Liver (tissue), 3 donors: ENCODE measurements at regions not wholly inside any gene's neighbourhood (a gene's known extent, or its start where the extent isn't known, plus 50 kb on each side); places are given as distances from the start of the nearest gene placed in this dataset.

Source experiments
- EGR1 ChIP-seq, 2 donors: IDR thresholded peaks; 2 replicates each; pipeline ENCODE4 v1.6.1; 2016 to 2018; ENCODE audit warnings: antibody characterized with exemption in 2 of 2, low read depth in 2 of 2
- GABPA ChIP-seq, 2 donors: IDR thresholded peaks in 1 of 2; conservative IDR thresholded peaks in 1 of 2; 2 replicates each; pipeline ENCODE4 v1.6.1; 2016; ENCODE audit warnings: antibody characterized with exemption in 2 of 2, mild to moderate bottlenecking in 1 of 2, moderate library complexity in 1 of 2
- HNF4A ChIP-seq, 2 donors: conservative IDR thresholded peaks; 2 replicates each; pipeline ENCODE4 v1.6.1; 2016; ENCODE audit warnings: antibody characterized with exemption in 2 of 2, mild to moderate bottlenecking in 2 of 2
- HNF4G ChIP-seq: IDR thresholded peaks from 2 replicates; pipeline ENCODE4 v1.6.1; 2016; ENCODE audit warnings: antibody characterized with exemption
- JUND ChIP-seq, 2 donors: IDR thresholded peaks; 2 replicates each; pipeline ENCODE4 v1.6.1; 2016; ENCODE audit warnings: antibody characterized with exemption in 2 of 2
- RAD21 ChIP-seq, 2 donors: IDR thresholded peaks; 2 replicates each; pipeline ENCODE4 v1.6.1; 2016; ENCODE audit warnings: antibody characterized with exemption in 2 of 2, mild to moderate bottlenecking in 2 of 2
- RXRA ChIP-seq, 2 donors: IDR thresholded peaks; 2 replicates each; pipeline ENCODE4 v1.6.1; 2017 to 2018; ENCODE audit warnings: antibody characterized with exemption in 2 of 2, mild to moderate bottlenecking in 1 of 2
- SP1 ChIP-seq: IDR thresholded peaks from 2 replicates; pipeline ENCODE4 v1.6.1; 2018; ENCODE audit warnings: antibody characterized with exemption, mild to moderate bottlenecking
- TAF1 ChIP-seq: conservative IDR thresholded peaks from 2 replicates; pipeline ENCODE4 v1.6.1; 2016; ENCODE audit warnings: antibody characterized with exemption, mild to moderate bottlenecking
- YY1 ChIP-seq: IDR thresholded peaks from 2 replicates; pipeline ENCODE4 v1.6.1; 2016; ENCODE audit warnings: antibody characterized with exemption, mild to moderate bottlenecking
- TF ChIP-seq, protein P1 (sequence below): IDR thresholded peaks from 2 replicates; pipeline ENCODE4 v1.6.1; 2016; ENCODE audit warnings: antibody characterized with exemption
- TF ChIP-seq, protein P2 (sequence below): fragments of 150-350 bp; IDR thresholded peaks from 2 replicates; pipeline ENCODE4 v1.5.1; 2017; ENCODE audit warnings: improper control_type of control experiment, low read depth, low read length; ENCODE audit not compliant: missing input control
- TF ChIP-seq, protein P3 (sequence below): IDR thresholded peaks from 2 replicates; pipeline ENCODE4 v1.6.1; 2016; ENCODE audit warnings: antibody characterized with exemption
- TF ChIP-seq, protein P4 (sequence below): IDR thresholded peaks from 2 replicates; pipeline ENCODE4 v1.6.1; 2016; ENCODE audit warnings: antibody characterized with exemption, mild to moderate bottlenecking
- donor health status: healthy.
- donor health status: healthy.

DNA sequence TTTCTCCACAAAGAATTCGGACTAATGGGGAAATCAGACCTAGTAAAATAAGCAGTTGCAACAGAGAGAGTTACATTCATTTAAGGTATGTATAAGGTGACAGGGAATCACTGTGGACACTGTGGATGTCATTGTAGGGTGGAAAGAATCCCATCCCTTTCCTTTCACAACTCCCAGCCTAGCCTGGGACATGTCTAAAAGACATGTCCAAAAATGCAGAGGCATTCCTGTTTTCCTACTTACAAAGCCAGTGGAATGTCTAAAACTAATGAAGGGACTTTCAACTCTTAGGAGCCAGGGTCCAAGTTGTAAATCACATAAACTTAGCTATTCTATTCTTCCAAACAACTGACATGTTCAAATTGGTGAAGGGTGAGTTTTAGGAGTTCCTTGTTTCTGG lies 511.0 kb downstream of the PRELID2 start:
- TF ChIP-seq, protein P1, sequence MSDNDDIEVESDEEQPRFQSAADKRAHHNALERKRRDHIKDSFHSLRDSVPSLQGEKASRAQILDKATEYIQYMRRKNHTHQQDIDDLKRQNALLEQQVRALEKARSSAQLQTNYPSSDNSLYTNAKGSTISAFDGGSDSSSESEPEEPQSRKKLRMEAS, result no peak
- no peak for TF ChIP-seq RAD21 (IDR thresholded peaks at IDR 0.05)
- TF ChIP-seq, protein P2, sequence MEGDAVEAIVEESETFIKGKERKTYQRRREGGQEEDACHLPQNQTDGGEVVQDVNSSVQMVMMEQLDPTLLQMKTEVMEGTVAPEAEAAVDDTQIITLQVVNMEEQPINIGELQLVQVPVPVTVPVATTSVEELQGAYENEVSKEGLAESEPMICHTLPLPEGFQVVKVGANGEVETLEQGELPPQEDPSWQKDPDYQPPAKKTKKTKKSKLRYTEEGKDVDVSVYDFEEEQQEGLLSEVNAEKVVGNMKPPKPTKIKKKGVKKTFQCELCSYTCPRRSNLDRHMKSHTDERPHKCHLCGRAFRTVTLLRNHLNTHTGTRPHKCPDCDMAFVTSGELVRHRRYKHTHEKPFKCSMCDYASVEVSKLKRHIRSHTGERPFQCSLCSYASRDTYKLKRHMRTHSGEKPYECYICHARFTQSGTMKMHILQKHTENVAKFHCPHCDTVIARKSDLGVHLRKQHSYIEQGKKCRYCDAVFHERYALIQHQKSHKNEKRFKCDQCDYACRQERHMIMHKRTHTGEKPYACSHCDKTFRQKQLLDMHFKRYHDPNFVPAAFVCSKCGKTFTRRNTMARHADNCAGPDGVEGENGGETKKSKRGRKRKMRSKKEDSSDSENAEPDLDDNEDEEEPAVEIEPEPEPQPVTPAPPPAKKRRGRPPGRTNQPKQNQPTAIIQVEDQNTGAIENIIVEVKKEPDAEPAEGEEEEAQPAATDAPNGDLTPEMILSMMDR, result no peak
- TF ChIP-seq TAF1, result no peak
- no peak for TF ChIP-seq GABPA (IDR thresholded peaks at IDR 0.05 in 1 of 2, conservative IDR thresholded peaks at IDR 0.05 in 1 of 2)
- TF ChIP-seq, protein P3, sequence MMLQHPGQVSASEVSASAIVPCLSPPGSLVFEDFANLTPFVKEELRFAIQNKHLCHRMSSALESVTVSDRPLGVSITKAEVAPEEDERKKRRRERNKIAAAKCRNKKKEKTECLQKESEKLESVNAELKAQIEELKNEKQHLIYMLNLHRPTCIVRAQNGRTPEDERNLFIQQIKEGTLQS, result no peak
- no peak for TF ChIP-seq EGR1 (IDR thresholded peaks at IDR 0.05; ENCODE audit: low read depth in 2 of 2)
- TF ChIP-seq JUND (IDR thresholded peaks at IDR 0.05), result no peak
- no peak for TF ChIP-seq SP1
- TF ChIP-seq, protein P4, sequence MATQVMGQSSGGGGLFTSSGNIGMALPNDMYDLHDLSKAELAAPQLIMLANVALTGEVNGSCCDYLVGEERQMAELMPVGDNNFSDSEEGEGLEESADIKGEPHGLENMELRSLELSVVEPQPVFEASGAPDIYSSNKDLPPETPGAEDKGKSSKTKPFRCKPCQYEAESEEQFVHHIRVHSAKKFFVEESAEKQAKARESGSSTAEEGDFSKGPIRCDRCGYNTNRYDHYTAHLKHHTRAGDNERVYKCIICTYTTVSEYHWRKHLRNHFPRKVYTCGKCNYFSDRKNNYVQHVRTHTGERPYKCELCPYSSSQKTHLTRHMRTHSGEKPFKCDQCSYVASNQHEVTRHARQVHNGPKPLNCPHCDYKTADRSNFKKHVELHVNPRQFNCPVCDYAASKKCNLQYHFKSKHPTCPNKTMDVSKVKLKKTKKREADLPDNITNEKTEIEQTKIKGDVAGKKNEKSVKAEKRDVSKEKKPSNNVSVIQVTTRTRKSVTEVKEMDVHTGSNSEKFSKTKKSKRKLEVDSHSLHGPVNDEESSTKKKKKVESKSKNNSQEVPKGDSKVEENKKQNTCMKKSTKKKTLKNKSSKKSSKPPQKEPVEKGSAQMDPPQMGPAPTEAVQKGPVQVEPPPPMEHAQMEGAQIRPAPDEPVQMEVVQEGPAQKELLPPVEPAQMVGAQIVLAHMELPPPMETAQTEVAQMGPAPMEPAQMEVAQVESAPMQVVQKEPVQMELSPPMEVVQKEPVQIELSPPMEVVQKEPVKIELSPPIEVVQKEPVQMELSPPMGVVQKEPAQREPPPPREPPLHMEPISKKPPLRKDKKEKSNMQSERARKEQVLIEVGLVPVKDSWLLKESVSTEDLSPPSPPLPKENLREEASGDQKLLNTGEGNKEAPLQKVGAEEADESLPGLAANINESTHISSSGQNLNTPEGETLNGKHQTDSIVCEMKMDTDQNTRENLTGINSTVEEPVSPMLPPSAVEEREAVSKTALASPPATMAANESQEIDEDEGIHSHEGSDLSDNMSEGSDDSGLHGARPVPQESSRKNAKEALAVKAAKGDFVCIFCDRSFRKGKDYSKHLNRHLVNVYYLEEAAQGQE, result no peak
- TF ChIP-seq YY1, result no peak
- TF ChIP-seq HNF4A (conservative IDR thresholded peaks at IDR 0.05), result no peak
- TF ChIP-seq RXRA (IDR thresholded peaks at IDR 0.05), result no peak
- no peak for TF ChIP-seq HNF4G
